GM12878 (cell line): ENCODE measurements at regions not wholly inside any gene's neighbourhood (a gene's known extent, or its start where the extent isn't known, plus 50 kb on each side); places are given as distances from the start of the nearest gene placed in this dataset.

Experiments used
- ATAC-seq: fragments of 200-7000 bp; cut with Tn5 transposase; 3 replicates; pipeline ENCODE4 v1.9.1; 2020; ENCODE audit warnings: mild to moderate bottlenecking, moderate library complexity
- BruUV-seq: library from RNA; stranded (reverse); fragments of 400-500 nt; replicated peaks from 2 replicates; lab custom pipeline; 2021; lab: Mats Ljungman, UMichigan
- CTCF ChIA-PET: fragments of 300-600 bp; sonication (Branson Sonifier 250); formaldehyde crosslinking; extraction: SDS; loops from one replicate; lab custom pipeline; 2021; ENCODE audit warnings: inconsistent platforms; lab: Yijun Ruan, JAX
- POLR2A ChIA-PET: fragments of 350-600 bp; formaldehyde crosslinking; extraction: SDS; loops from one replicate; lab custom pipeline; 2021; ENCODE audit warnings: inconsistent platforms; lab: Charles Lee
- RAD21 ChIA-PET: fragments of 300-600 bp; sonication (Branson Sonifier 250); formaldehyde crosslinking; loops from one replicate; lab custom pipeline; 2023; ENCODE audit warnings: antibody characterized with exemption; ENCODE audit not compliant: unreplicated experiment; lab: Charles Lee
- SMC1A ChIA-PET: fragments of 300-600 bp; sonication (Branson Sonifier 250); formaldehyde crosslinking; loops from one replicate; lab custom pipeline; 2023; ENCODE audit not compliant: unreplicated experiment, uncharacterized antibody; lab: Charles Lee
- DNase-seq: peaks from one replicate; pipeline ENCODE4 v3.0.0-alpha.2; 2011; ENCODE audit warnings: low read depth, low spot score
- FAIRE-seq: peaks from 3 replicates; lab custom pipeline; 2011; peaks lifted over from hg19 to GRCh38; lab: Jason Lieb, UNC
- H2AFZ ChIP-seq: 2 replicates; pipeline ENCODE4 v1.6.0; 2011; ENCODE audit warnings: low read depth, low read length, control low read depth; ENCODE audit not compliant: control insufficient read depth
- H3K27ac ChIP-seq: 2 replicates; pipeline ENCODE4 v1.5.1; 2011; ENCODE audit warnings: control low read depth; ENCODE audit not compliant: control insufficient read depth, insufficient read depth
- H3K27me3 ChIP-seq, 2 experiments: replicated peaks in 1 of 2; 2 replicates each; pipeline versions ENCODE4 v1.6.0 to v1.6.1; 2011; ENCODE audit warnings: low read length in 1 of 2; ENCODE audit not compliant: control insufficient read depth in 2 of 2, insufficient read depth in 2 of 2
- H3K36me3 ChIP-seq, 2 experiments: 2 replicates each; pipeline ENCODE4 v1.5.1; 2011; ENCODE audit warnings: low read length in 1 of 2; ENCODE audit not compliant: control insufficient read depth in 2 of 2, insufficient read depth in 2 of 2
- H3K4me1 ChIP-seq: 2 replicates; pipeline ENCODE4 v1.6.1; 2011; ENCODE audit warnings: mild to moderate bottlenecking, low read length, moderate library complexity, mixed read lengths; ENCODE audit not compliant: control insufficient read depth, insufficient read depth
- H3K4me2 ChIP-seq: 2 replicates; pipeline ENCODE4 v1.6.0; 2011; ENCODE audit warnings: control low read depth; ENCODE audit not compliant: control insufficient read depth, insufficient read depth
- H3K4me3 ChIP-seq: fragments of 200-600 bp; sonication (generic); 2 replicates; pipeline ENCODE4 v1.5.1; 2016
- H3K79me2 ChIP-seq: 2 replicates; pipeline ENCODE4 v1.6.0; 2011; ENCODE audit warnings: low read length; ENCODE audit not compliant: control insufficient read depth, insufficient read depth
- H3K9ac ChIP-seq: 2 replicates; pipeline ENCODE4 v1.8.0; 2011; ENCODE audit warnings: low read length, control low read depth, mixed read lengths; ENCODE audit not compliant: control insufficient read depth, insufficient read depth
- H3K9me3 ChIP-seq: replicated peaks from 3 replicates; pipeline ENCODE4 v1.5.1; 2011; ENCODE audit warnings: mild to moderate bottlenecking, low read length; ENCODE audit not compliant: control insufficient read depth, insufficient read depth
- H4K20me1 ChIP-seq: 2 replicates; pipeline ENCODE4 v1.6.0; 2011; ENCODE audit not compliant: control insufficient read depth, insufficient read depth
- BCLAF1 ChIP-seq: fragments of 450-650 bp; IDR thresholded peaks from 2 replicates; pipeline ENCODE4 v1.6.1; 2017; ENCODE audit warnings: antibody characterized with exemption, mild to moderate bottlenecking, moderate library complexity
- BHLHE40 ChIP-seq, 2 experiments: fragments of 450-650 bp in 1 of 2; IDR thresholded peaks; 2 replicates each; pipeline ENCODE4 v1.6.1; 2011 to 2017; ENCODE audit warnings: low read depth in 2 of 2, borderline replicate concordance in 1 of 2, improper control_type of control experiment in 1 of 2, low read length in 1 of 2, mild to moderate bottlenecking in 1 of 2
- EP300 ChIP-seq, 2 experiments: fragments of 150-350 bp in 1 of 2; IDR thresholded peaks; 2 replicates each; pipeline ENCODE4 v1.6.1; 2011 to 2012; ENCODE audit warnings: low read depth in 2 of 2, low read length in 2 of 2, borderline replicate concordance in 1 of 2, improper control_type of control experiment in 1 of 2, inconsistent platforms in 1 of 2; ENCODE audit not compliant: control insufficient read depth in 1 of 2
- ESRRA ChIP-seq: IDR thresholded peaks from 2 replicates; pipeline ENCODE4 v1.6.1; 2012; ENCODE audit warnings: mild to moderate bottlenecking, low read length, improper control_type of control experiment
- KAT2A ChIP-seq: conservative IDR thresholded peaks from 2 replicates; pipeline ENCODE4 v1.6.1; 2011; ENCODE audit warnings: low read depth, low read length; ENCODE audit not compliant: control insufficient read depth
- MTA3 ChIP-seq: IDR thresholded peaks from 2 replicates; pipeline ENCODE4 v1.6.1; 2012; ENCODE audit warnings: low read length, inconsistent platforms, borderline replicate concordance
- MYC ChIP-seq: IDR thresholded peaks from 2 replicates; pipeline ENCODE4 v1.6.1; 2011; ENCODE audit warnings: mild to moderate bottlenecking, low read length, moderate library complexity, inconsistent platforms; ENCODE audit not compliant: insufficient read depth, insufficient replicate concordance, insufficient read length, severe bottlenecking
- NR2F1 ChIP-seq: fragments of 450-650 bp; conservative IDR thresholded peaks from 2 replicates; pipeline ENCODE4 v1.6.1; 2017; ENCODE audit warnings: mild to moderate bottlenecking
- RFX5 ChIP-seq: IDR thresholded peaks from 2 replicates; pipeline ENCODE4 v1.6.1; 2011; ENCODE audit warnings: low read depth, low read length, improper control_type of control experiment
- USF2 ChIP-seq: IDR thresholded peaks from 2 replicates; pipeline ENCODE4 v1.6.1; 2011; ENCODE audit warnings: low read depth, low read length, improper control_type of control experiment, borderline replicate concordance
- ZBTB11 ChIP-seq: fragments of 450-650 bp; formaldehyde crosslinking; IDR thresholded peaks from 2 replicates; pipeline ENCODE4 v1.5.0; 2022; ENCODE audit warnings: mild to moderate bottlenecking, missing genetic modification characterization
- ZBTB40 ChIP-seq: fragments of 450-650 bp; IDR thresholded peaks from 2 replicates; pipeline ENCODE4 v1.6.1; 2016; ENCODE audit warnings: mild to moderate bottlenecking, moderate library complexity, borderline replicate concordance
- WGBS: methylation state at CpG from one replicate; pipeline ENCODE4 v1.1.6; 2016; ENCODE audit warnings: low lambda C conversion rate; ENCODE audit not compliant: insufficient replicate concordance, insufficient coverage; ENCODE audit errors: missing lambda C conversion rate; 5-methylcytosine and 5-hydroxymethylcytosine counted together
- in situ Hi-C: fragments of 300-500 bp; cut with MboI; formaldehyde crosslinking; loops from 9 replicates; pipeline ENCODE4 v1.14.3; 2018; ENCODE audit warnings: mixed read lengths
- intact Hi-C: fragments of 100-400 bp; cut with micrococcal nuclease; formaldehyde crosslinking; loops from one replicate; pipeline ENCODE4 v1.14.2; 2022; ENCODE audit not compliant: unreplicated experiment

GRCh38 chr10:33602278-33602677 is 267.8 kb upstream of the NRP1 start:
- SMC1A ChIA-PET, result interaction anchor here (0.7 to 0.8 kb wide), 2 partner anchors 29 to 31 kb away, joined by 3 read pairs; no protein-coding TSS in a partner anchor
- intact Hi-C loops, result no loop called here
- no peaks in the 10 kb centered on the region for H3K36me3 ChIP-seq
- no peaks in the 10 kb centered on the region for H3K79me2 ChIP-seq
- FAIRE-seq (no peak), ATAC-seq (no peak), DNase-seq (no peak)
- RAD21 ChIA-PET, result no interaction called here
- H3K4me1 ChIP-seq, result no peaks in the 10 kb centered on the region
- POLR2A ChIA-PET, result no interaction called here
- H3K9ac ChIP-seq, result no peak overlapping the region
- H2AFZ ChIP-seq, result no peak overlapping the region
- H4K20me1 ChIP-seq, result no peaks in the 10 kb centered on the region
- in situ Hi-C loops, result no loop called here
- no TSS peak for BruUV-seq
- no peaks in the 10 kb centered on the region for H3K9me3 ChIP-seq
- no peak overlapping the region for H3K4me3 ChIP-seq
- CTCF ChIA-PET, result no interaction called here
- H3K27me3 ChIP-seq, result no peaks in the 10 kb centered on the region
- H3K27ac ChIP-seq, result no peak overlapping the region
- 0% methylated on average over 1 of the region's 1 CpG for WGBS
- no peak overlapping the region for H3K4me2 ChIP-seq
- TF ChIP-seq ZBTB11 (CRISPR knock-in tag) (no peak), KAT2A (no peak), ESRRA (no peak), USF2 (no peak), MTA3 (no peak), EP300 (IDR thresholded peaks at IDR 0.05; ENCODE audit: borderline replicate concordance in 1 of 2, control insufficient read depth in 1 of 2, low read depth in 2 of 2, low read length in 2 of 2) (no peak), BHLHE40 (IDR thresholded peaks at IDR 0.05; ENCODE audit: borderline replicate concordance in 1 of 2, low read depth in 2 of 2, low read length in 1 of 2) (no peak), RFX5 (no peak), ZBTB40 (no peak), MYC (no peak), NR2F1 (no peak), BCLAF1 (no peak)
